HG03521 (cell line): ENCODE measurements at regions not wholly inside any gene's neighbourhood (a gene's known extent, or its start where the extent isn't known, plus 50 kb on each side); places are given as distances from the start of the nearest gene placed in this dataset.
"Not testable (repeated sequence)": the region's sequence is repeated elsewhere in the genome, so short reads cannot be mapped to it uniquely, and the experiment has no call there.

ENCODE experiments used
- ATAC-seq: cut with Tn5 transposase; IDR thresholded peaks from one replicate; pipeline ENCODE4 v1.9.1; 2021; ENCODE audit warnings: mild to moderate bottlenecking, moderate library complexity; ENCODE audit not compliant: unreplicated experiment

GRCh38 chr2:35827086-35827485 is 528.5 kb upstream of the CRIM1 start:
- no peak for ATAC-seq

- ATAC-seq: no peak
Measured at GRCh38 chr2:35822716-35823115, 532.9 kb upstream of the CRIM1 start.

GRCh38 chr2:35821675-35822074 is 533.9 kb upstream of the CRIM1 start:
- no peak for ATAC-seq

GRCh38 chr2:35820391-35820790 is 535.2 kb upstream of the CRIM1 start:
- no peak for ATAC-seq

GRCh38 chr2:35819033-35819432 is 536.5 kb upstream of the CRIM1 start:
- no peak for ATAC-seq

- ATAC-seq: not testable (repeated sequence)
Measured at GRCh38 chr2:35818359-35818758, 537.2 kb upstream of the CRIM1 start.

GRCh38 chr2:35814597-35814996 is 541.0 kb upstream of the CRIM1 start:
- ATAC-seq: not testable (repeated sequence)

GRCh38 chr2:35803126-35803525 is 552.5 kb upstream of the CRIM1 start:
- no peak for ATAC-seq

GRCh38 chr2:35794796-35795450 is 560.7 kb upstream of the CRIM1 start:
- no peak for ATAC-seq

GRCh38 chr2:35790292-35790691 is 565.3 kb upstream of the CRIM1 start:
- no peak for ATAC-seq

GRCh38 chr2:35788543-35788942 is 567.0 kb upstream of the CRIM1 start:
- no peak for ATAC-seq

- ATAC-seq: no peak
Measured at GRCh38 chr2:35787302-35788031, 568.1 kb upstream of the CRIM1 start.

- ATAC-seq: no peak
Measured at GRCh38 chr2:35785564-35785963, 570.0 kb upstream of the CRIM1 start.

- no peak for ATAC-seq
Measured at GRCh38 chr2:35784777-35785176, 570.8 kb upstream of the CRIM1 start.

GRCh38 chr2:35783723-35784122 is 571.9 kb upstream of the CRIM1 start:
- ATAC-seq: no peak

GRCh38 chr2:35741556-35741955 is 614.0 kb upstream of the CRIM1 start:
- no peak for ATAC-seq

- no peak for ATAC-seq
Measured at GRCh38 chr2:35731674-35732073, 623.9 kb upstream of the CRIM1 start.

GRCh38 chr2:35714883-35715282 is 640.7 kb upstream of the CRIM1 start:
- no peak for ATAC-seq

GRCh38 chr2:35708411-35708923 is 647.1 kb upstream of the CRIM1 start:
- no peak for ATAC-seq

GRCh38 chr2:35688309-35688708 is 667.3 kb upstream of the CRIM1 start:
- ATAC-seq: no peak

GRCh38 chr2:35651688-35652323 is 703.8 kb upstream of the CRIM1 start:
- no peak for ATAC-seq

- ATAC-seq: no peak
Measured at GRCh38 chr2:35614640-35615039, 740.9 kb upstream of the CRIM1 start.
